ENCODE measurements at regions not wholly inside any gene's neighbourhood (a gene's known extent, or its start where the extent isn't known, plus 50 kb on each side); places are given as distances from the start of the nearest gene placed in this dataset.

- POLR2A ChIA-PET = no interaction called here
- peak; percentile 12 for DNase-seq (ENCODE audit: extremely low spot score)
- peak; percentile 37 for TF ChIP-seq CTCF (IDR thresholded peaks at IDR 0.05; ENCODE audit: control extremely low read depth, extremely low read depth, low read depth, missing control alignments)
- CTCF ChIA-PET = interaction anchor here (0.7 to 6.6 kb wide), 13 partner anchors 11 to 552 kb away, joined by 3 to 42 read pairs (median 4); no protein-coding TSS in a partner anchor
Observed at GRCh38 chr4:10893395-10893794, 208.8 kb upstream of the CLNK start.

DNA sequence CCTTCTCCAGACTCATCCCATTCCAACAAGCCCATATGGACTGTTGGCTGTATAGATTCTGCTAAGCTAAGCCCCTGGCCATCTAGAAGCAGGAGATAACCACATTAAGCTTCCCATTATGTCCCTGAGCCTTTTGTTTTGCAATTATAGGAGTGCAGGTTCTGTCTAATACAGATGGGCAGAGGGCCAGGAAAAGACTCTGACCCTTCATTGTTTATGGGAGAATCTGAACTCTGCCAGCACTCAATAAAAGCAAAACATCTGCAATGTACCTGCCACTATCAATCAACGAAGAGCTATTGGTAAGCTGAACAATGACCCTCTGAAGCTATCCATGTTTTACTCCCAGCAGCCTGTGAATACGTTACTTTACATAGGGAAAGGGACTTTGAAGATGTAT is 207.3 kb upstream of the CLNK start:
- ChIA-PET CTCF (interaction anchor here (0.7 to 6.6 kb wide), 7 partner anchors 9 to 134 kb away, joined by 3 to 42 read pairs (median 4); no protein-coding TSS in a partner anchor), POLR2A (no interaction called here)
- no peak for DNase-seq (ENCODE audit: extremely low spot score)
- no peak for TF ChIP-seq CTCF (IDR thresholded peaks at IDR 0.05; ENCODE audit: control extremely low read depth, extremely low read depth, low read depth, missing control alignments)

GRCh38 chr4:10889819-10890218 is 205.3 kb upstream of the CLNK start:
- no peak for DNase-seq (ENCODE audit: extremely low spot score)
- no peak for TF ChIP-seq CTCF (IDR thresholded peaks at IDR 0.05; ENCODE audit: control extremely low read depth, extremely low read depth, low read depth, missing control alignments)
- ChIA-PET CTCF (interaction anchor here (1.6 to 6.6 kb wide), 3 partner anchors 7 to 132 kb away, joined by 4 to 42 read pairs (median 6); no protein-coding TSS in a partner anchor), POLR2A (no interaction called here)

GRCh38 chr4:10879411-10880110 is 195.0 kb upstream of the CLNK start:
- TF ChIP-seq CTCF (IDR thresholded peaks at IDR 0.05; ENCODE audit: control extremely low read depth, extremely low read depth, low read depth, missing control alignments) = no peak
- DNase-seq (ENCODE audit: extremely low spot score) = no peak
- ChIA-PET CTCF (interaction anchor here (1.0 to 1.7 kb wide), 2 partner anchors 9 to 238 kb away, joined by 3 to 4 read pairs; no protein-coding TSS in a partner anchor), POLR2A (no interaction called here)

DNA sequence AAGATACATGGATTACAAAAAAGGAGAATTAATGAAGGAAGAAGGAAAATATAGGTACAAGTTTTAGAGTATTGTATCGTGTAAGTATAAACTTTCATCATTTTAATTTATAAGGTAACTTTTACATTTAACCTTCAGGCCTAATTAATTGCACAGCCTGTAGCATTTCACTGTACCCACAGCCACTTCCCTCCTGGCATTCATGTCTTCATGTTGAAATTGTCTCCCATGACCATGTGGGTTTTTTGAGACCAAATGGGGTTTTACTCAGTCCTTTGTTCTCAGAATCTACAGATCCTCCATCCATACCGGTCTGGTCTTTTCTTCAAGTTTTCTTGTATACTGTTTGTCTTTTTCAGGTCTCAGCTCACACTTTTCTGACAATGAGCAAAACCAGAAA is 194.3 kb upstream of the CLNK start:
- POLR2A ChIA-PET = no interaction called here
- CTCF ChIA-PET = interaction anchor here (1.0 to 1.7 kb wide), 2 partner anchors 10 to 237 kb away, joined by 3 to 4 read pairs; no protein-coding TSS in a partner anchor
- no peak for TF ChIP-seq CTCF (IDR thresholded peaks at IDR 0.05; ENCODE audit: control extremely low read depth, extremely low read depth, low read depth, missing control alignments)
- DNase-seq (ENCODE audit: extremely low spot score) = no peak

DNA sequence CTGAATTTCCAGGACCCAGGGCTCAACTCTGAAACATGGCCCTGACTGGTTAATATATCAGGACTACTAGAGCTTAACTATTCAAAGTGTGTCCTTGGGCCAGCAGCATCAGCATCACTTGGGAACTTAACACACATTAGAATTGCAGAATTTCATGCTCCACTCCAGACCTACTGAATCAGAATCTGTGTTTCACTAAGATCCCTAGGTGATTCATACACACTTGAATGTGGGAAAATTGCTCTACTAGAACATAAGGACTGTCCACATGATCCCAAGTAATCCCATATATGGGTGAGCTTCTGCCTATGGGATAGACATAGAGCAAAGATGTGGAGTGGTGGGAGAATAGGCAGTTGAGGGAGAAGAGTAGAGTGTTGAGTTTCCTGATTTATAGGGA is 192.5 kb upstream of the CLNK start:
- CTCF ChIA-PET = interaction anchor here (1.3 to 2.1 kb wide), 3 partner anchors 11 to 13 kb away, joined by 4 to 6 read pairs (median 4); no protein-coding TSS in a partner anchor
- TF ChIP-seq CTCF (IDR thresholded peaks at IDR 0.05; ENCODE audit: control extremely low read depth, extremely low read depth, low read depth, missing control alignments) = no peak
- DNase-seq (ENCODE audit: extremely low spot score) = no peak
- POLR2A ChIA-PET = no interaction called here
